Astrocyte of the cerebellum (primary cell): ENCODE measurements at regions not wholly inside any gene's neighbourhood (a gene's known extent, or its start where the extent isn't known, plus 50 kb on each side); places are given as distances from the start of the nearest gene placed in this dataset.

Experiments
- DNase-seq: peaks from one replicate; pipeline ENCODE4 v3.0.0-alpha.2; 2011; ENCODE audit warnings: low read depth
- H3K4me3 ChIP-seq: 2 replicates; pipeline ENCODE4 v1.5.1; 2011; ENCODE audit warnings: mild to moderate bottlenecking, low read depth, low read length, moderate library complexity
- CTCF ChIP-seq: IDR thresholded peaks from 2 replicates; pipeline ENCODE4 v1.5.1; 2012; ENCODE audit warnings: low read length, low read depth, moderate library complexity, mild to moderate bottlenecking; ENCODE audit errors: missing control alignments
- in situ Hi-C: cut with HindIII; loops from 2 replicates; pipeline ENCODE4 v1.10.0; 2017; ENCODE audit warnings: low sequenced_read_pairs

- H3K4me3 ChIP-seq: no peak overlapping the region
- in situ Hi-C loops: no loop called here
- TF ChIP-seq CTCF: no peak
- no peak for DNase-seq
Observed at GRCh38 chr2:174664084-174664759, 66.6 kb upstream of the WIPF1 start.

DNA sequence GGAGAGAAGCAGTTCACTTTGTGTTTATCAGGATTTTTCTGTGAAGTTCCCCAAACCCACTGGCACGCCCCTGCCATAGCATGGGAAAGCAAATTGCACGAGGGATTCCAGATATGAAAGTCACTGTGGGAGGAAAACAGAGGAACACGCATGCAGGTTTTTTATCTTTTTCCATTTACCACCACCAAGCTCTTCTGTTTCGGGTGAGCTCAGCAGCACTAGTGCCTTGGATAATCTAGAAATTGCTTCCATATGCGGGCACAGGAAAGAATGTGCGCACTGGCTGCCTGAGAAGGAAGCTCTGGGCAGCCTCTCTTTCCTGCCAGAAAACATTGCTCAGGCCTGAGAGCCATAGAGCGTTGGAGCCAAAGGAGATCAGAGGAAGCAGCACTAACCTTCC, 65.9 kb upstream of the WIPF1 start:
- TF ChIP-seq CTCF: no peak
- no peak for DNase-seq
- H3K4me3 ChIP-seq: no peak overlapping the region
- in situ Hi-C loops: no loop called here

DNA sequence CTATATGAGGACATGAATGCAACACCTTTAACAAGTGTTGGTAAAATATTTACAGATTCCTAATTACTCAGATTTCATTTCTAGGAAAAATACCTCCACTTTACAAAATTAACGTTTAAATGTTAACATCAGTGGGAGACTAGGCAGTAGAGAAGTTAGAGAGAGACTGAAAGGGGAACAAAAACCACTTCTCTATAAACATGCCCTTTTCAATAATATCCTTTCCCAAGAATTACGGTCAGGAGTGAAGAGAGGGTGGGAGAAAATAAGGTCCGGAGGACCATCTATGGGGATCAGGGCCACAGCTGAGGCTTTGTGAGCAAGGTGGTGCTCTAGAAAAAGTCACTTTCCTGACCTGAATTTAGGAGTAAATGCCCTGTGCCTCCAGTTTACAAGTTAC, 65.3 kb upstream of the WIPF1 start:
- H3K4me3 ChIP-seq: no peak overlapping the region
- TF ChIP-seq CTCF: no peak
- DNase-seq: no peak
- in situ Hi-C loops: no loop called here

DNA sequence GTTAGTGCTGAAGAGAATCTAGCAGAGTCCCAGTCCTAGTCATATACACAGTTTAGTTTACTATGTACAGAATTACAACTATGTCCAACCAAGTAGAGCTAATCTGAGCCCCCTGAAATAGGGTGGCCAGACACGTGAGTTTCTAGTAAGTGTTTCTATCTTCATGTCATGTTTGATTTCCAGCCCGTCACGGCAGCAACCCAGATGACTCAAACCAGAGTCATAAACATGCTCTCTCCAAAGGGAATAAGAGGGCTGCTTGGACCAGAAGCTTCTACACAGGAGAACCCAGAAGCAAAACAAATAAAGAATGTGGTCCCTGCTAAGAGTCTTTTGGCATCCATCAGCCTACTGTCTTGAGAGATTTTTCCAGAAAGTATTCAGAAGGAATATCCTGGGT, 64.9 kb upstream of the WIPF1 start:
- no peak overlapping the region for H3K4me3 ChIP-seq
- in situ Hi-C loops: no loop called here

GRCh38 chr2:174660984-174661675, 63.5 kb upstream of the WIPF1 start:
- no peak for TF ChIP-seq CTCF
- H3K4me3 ChIP-seq: no peak overlapping the region
- in situ Hi-C loops: no loop called here
- no peak for DNase-seq

More for the DNA sequence above, 64.9 kb upstream of the WIPF1 start:
- no peak for TF ChIP-seq CTCF
- no peak for DNase-seq

DNA sequence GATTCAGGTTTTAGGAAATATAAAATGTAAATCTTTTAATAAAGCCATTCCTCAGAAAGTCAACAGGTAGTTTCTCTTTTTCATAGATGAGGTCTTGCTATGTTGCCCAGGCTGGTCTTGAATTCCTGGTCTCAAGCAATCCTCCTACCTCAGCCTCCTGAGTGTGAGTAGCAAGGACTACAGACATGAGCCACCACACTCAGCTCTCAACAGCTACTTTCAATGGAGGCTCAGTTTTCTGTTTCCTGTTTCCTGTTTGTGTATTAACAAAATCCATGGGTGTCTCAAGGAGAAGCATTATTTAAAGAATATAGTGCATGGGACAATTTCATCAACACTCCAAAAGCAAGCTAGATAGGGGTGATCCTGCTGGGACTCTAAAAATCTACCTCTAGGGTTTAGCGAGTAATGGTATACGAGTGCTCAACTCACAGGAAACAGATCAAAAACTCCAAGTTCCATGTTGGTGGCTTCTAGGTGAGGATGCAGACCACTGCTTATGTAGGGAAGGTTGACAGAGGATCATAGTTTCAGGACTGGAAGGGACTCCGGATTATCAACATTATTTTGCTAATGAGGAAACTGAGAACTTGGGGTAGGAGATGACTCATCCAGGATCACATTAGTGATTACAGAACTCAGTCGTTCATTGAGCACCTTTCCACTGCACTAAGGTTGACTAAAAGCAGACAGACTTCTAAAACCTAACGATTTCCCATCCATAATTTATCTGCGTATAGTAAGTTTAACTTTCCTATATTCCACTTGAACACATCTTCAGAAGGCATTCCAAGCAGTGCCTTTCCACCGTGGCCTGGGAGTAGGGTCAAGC, 61.7 kb upstream of the WIPF1 start:
- DNase-seq: no peak
- TF ChIP-seq CTCF: no peak

More for the DNA sequence above, 61.7 kb upstream of the WIPF1 start:
- in situ Hi-C loops: no loop called here
- no peak overlapping the region for H3K4me3 ChIP-seq
